HCT116 (cell line): ENCODE measurements at regions not wholly inside any gene's neighbourhood (a gene's known extent, or its start where the extent isn't known, plus 50 kb on each side); places are given as distances from the start of the nearest gene placed in this dataset.

Experiments used
- CEBPB ChIP-seq: IDR thresholded peaks from 2 replicates; pipeline ENCODE4 v1.6.1; 2012; ENCODE audit warnings: low read depth
- EGR1 ChIP-seq: IDR thresholded peaks from 2 replicates; pipeline ENCODE4 v1.6.1; 2012; ENCODE audit warnings: low read depth
- EZH2phosphoT487 ChIP-seq: fragments of 200-600 bp; IDR thresholded peaks from 2 replicates; pipeline ENCODE4 v1.6.1; 2018; ENCODE audit warnings: antibody characterized with exemption, borderline replicate concordance
- POLR2A ChIP-seq: IDR thresholded peaks from 2 replicates; pipeline ENCODE4 v1.7.0; 2011; ENCODE audit warnings: borderline replicate concordance; ENCODE audit not compliant: insufficient read depth, insufficient read length; ENCODE audit errors: extremely low read depth
- RAD21 ChIP-seq: IDR thresholded peaks from 2 replicates; pipeline ENCODE4 v1.6.1; 2012; ENCODE audit warnings: low read depth, mild to moderate bottlenecking
- REST ChIP-seq: IDR thresholded peaks from 2 replicates; pipeline ENCODE4 v1.6.1; 2012; ENCODE audit warnings: low read depth
- ZBTB33 ChIP-seq: IDR thresholded peaks from 2 replicates; pipeline ENCODE4 v1.6.1; 2011; ENCODE audit warnings: mild to moderate bottlenecking, low read length, moderate library complexity; ENCODE audit not compliant: insufficient replicate concordance; ENCODE audit errors: extremely low read depth
- ZNF274 ChIP-seq: fragments of 200-500 bp; sonication (Bioruptor generic); IDR thresholded peaks from 2 replicates; pipeline ENCODE4 v1.6.1; 2014; ENCODE audit warnings: mild to moderate bottlenecking, low read depth, low read length, inconsistent platforms
- TF ChIP-seq, protein P1 (sequence below), 3 experiments: fragments of 200-600 bp in 1 of 3; sonication (generic) in 1 of 3; IDR thresholded peaks in 2 of 3; conservative IDR thresholded peaks in 1 of 3; 2 replicates each; pipeline ENCODE4 v1.5.1; 2012 to 2017; ENCODE audit warnings: low read depth in 2 of 3, low read length in 2 of 3, antibody characterized with exemption in 1 of 3, borderline replicate concordance in 1 of 3, control low read depth in 1 of 3, mild to moderate bottlenecking in 1 of 3, mixed read lengths in 1 of 3, mixed run types in 1 of 3, moderate library complexity in 1 of 3; ENCODE audit not compliant: insufficient read depth in 1 of 3

GRCh38 chr6:150783813-150784212, 81.7 kb upstream of the MTHFD1L start:
- TF ChIP-seq ZBTB33 = no peak
- TF ChIP-seq POLR2A = no peak
- no peak for TF ChIP-seq CEBPB
- TF ChIP-seq, protein P1, sequence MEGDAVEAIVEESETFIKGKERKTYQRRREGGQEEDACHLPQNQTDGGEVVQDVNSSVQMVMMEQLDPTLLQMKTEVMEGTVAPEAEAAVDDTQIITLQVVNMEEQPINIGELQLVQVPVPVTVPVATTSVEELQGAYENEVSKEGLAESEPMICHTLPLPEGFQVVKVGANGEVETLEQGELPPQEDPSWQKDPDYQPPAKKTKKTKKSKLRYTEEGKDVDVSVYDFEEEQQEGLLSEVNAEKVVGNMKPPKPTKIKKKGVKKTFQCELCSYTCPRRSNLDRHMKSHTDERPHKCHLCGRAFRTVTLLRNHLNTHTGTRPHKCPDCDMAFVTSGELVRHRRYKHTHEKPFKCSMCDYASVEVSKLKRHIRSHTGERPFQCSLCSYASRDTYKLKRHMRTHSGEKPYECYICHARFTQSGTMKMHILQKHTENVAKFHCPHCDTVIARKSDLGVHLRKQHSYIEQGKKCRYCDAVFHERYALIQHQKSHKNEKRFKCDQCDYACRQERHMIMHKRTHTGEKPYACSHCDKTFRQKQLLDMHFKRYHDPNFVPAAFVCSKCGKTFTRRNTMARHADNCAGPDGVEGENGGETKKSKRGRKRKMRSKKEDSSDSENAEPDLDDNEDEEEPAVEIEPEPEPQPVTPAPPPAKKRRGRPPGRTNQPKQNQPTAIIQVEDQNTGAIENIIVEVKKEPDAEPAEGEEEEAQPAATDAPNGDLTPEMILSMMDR (IDR thresholded peaks at IDR 0.05 in 2 of 3, conservative IDR thresholded peaks at IDR 0.05 in 1 of 3; ENCODE audit: borderline replicate concordance in 1 of 3, insufficient read depth in 1 of 3, low read depth in 2 of 3, low read length in 2 of 3) = no peak
- TF ChIP-seq EGR1 = no peak
- TF ChIP-seq REST = no peak
- no peak for TF ChIP-seq EZH2phosphoT487
- no peak for TF ChIP-seq ZNF274
- no peak for TF ChIP-seq RAD21
